ENCODE measurements at regions not wholly inside any gene's neighbourhood (a gene's known extent, or its start where the extent isn't known, plus 50 kb on each side); places are given as distances from the start of the nearest gene placed in this dataset.
"Not testable (repeated sequence)": the region's sequence is repeated elsewhere in the genome, so short reads cannot be mapped to it uniquely, and the experiment has no call there.

GRCh38 chr5:124889850-124890249 is 143.4 kb upstream of the ZNF608 start:
- POLR2A ChIA-PET, result no interaction called here
- H3K4me3 ChIP-seq (ENCODE audit: low read depth in 2 of 2, low read length in 2 of 2), result no peak overlapping the region
- H3K4me1 ChIP-seq (ENCODE audit: control insufficient read depth, insufficient read depth, low read length), result peaks cover 19% of the 10 kb centered on the region
- DNase-seq (ENCODE audit: low read depth, low spot score) (no peak), ATAC-seq (no peak)
- no TSS peak for BruUV-seq (replicated peaks)
- H3K9me3 ChIP-seq (ENCODE audit: control insufficient read depth, insufficient read depth, low read depth, low read length), result no peaks in the 10 kb centered on the region
- no peak for TF ChIP-seq TCF7L2 (IDR thresholded peaks at IDR 0.05; ENCODE audit: low read depth, low read length)
- no peak for TF ChIP-seq SIN3A (IDR thresholded peaks at IDR 0.05; ENCODE audit: borderline replicate concordance, insufficient read depth, low read depth, low read length)
- no peak for TF ChIP-seq CTCF (IDR thresholded peaks at IDR 0.05)
- no peak for TF ChIP-seq REST (IDR thresholded peaks at IDR 0.05; ENCODE audit: insufficient read depth in 1 of 2, low read depth in 2 of 2, low read length in 1 of 2)
- TF ChIP-seq POLR2AphosphoS5 (IDR thresholded peaks at IDR 0.05; ENCODE audit: low read depth, low read length), result no peak
- no peaks in the 10 kb centered on the region for H3K27me3 ChIP-seq (ENCODE audit: control insufficient read depth, insufficient read depth, low read length)
- in situ Hi-C loops (cut with HindIII; ENCODE audit: low pct_unique_long_range_greater_than_20kb, low sequenced_read_pairs) (no loop called here), intact Hi-C loops (cut with micrococcal nuclease; ENCODE audit: unreplicated experiment) (no loop called here)
- peak overlapping the region; percentile 65; the same call in 1 of the 2 replicates for H3K27ac ChIP-seq (ENCODE audit: low read length)
- CTCF ChIA-PET, result no interaction called here
- no peaks in the 10 kb centered on the region for H3K36me3 ChIP-seq (ENCODE audit: control insufficient read depth, insufficient read depth, low read length)

GRCh38 chr5:124890442-124890841 is 144.0 kb upstream of the ZNF608 start:
- in situ Hi-C loops (cut with HindIII; ENCODE audit: low pct_unique_long_range_greater_than_20kb, low sequenced_read_pairs); POLR2A ChIA-PET; H3K4me3 ChIP-seq (ENCODE audit: low read depth in 2 of 2, low read length in 2 of 2); H3K27ac ChIP-seq (ENCODE audit: low read length); DNase-seq (ENCODE audit: low read depth, low spot score); H3K27me3 ChIP-seq (ENCODE audit: control insufficient read depth, insufficient read depth, low read length); CTCF ChIA-PET; ATAC-seq; H3K9me3 ChIP-seq (ENCODE audit: control insufficient read depth, insufficient read depth, low read depth, low read length); BruUV-seq (replicated peaks); H3K36me3 ChIP-seq (ENCODE audit: control insufficient read depth, insufficient read depth, low read length); intact Hi-C loops (cut with micrococcal nuclease; ENCODE audit: unreplicated experiment): not testable (repeated sequence)
- H3K4me1 ChIP-seq (ENCODE audit: control insufficient read depth, insufficient read depth, low read length), result peaks cover 19% of the 10 kb centered on the region

- in situ Hi-C loops (cut with HindIII; ENCODE audit: low pct_unique_long_range_greater_than_20kb, low sequenced_read_pairs), result no loop called here
- Histone ChIP-seq H3K9me3 (ENCODE audit: control insufficient read depth, insufficient read depth, low read depth, low read length) (no peaks in the 10 kb centered on the region), H3K36me3 (ENCODE audit: control insufficient read depth, insufficient read depth, low read length) (no peaks in the 10 kb centered on the region), H3K27me3 (ENCODE audit: control insufficient read depth, insufficient read depth, low read length) (no peaks in the 10 kb centered on the region), H3K4me3 (ENCODE audit: low read depth in 2 of 2, low read length in 2 of 2) (no peak overlapping the region), H3K27ac (ENCODE audit: low read length) (peak overlapping the region; percentile 73; the same call in 1 of the 2 replicates), H3K4me1 (ENCODE audit: control insufficient read depth, insufficient read depth, low read length) (peaks cover 19% of the 10 kb centered on the region)
- intact Hi-C loops (cut with micrococcal nuclease; ENCODE audit: unreplicated experiment), result no loop called here
- DNase-seq (ENCODE audit: low read depth, low spot score), result no peak
- no TSS peak for BruUV-seq (replicated peaks)
- TF ChIP-seq REST (IDR thresholded peaks at IDR 0.05; ENCODE audit: insufficient read depth in 1 of 2, low read depth in 2 of 2, low read length in 1 of 2), result no peak
- no peak for TF ChIP-seq TCF7L2 (IDR thresholded peaks at IDR 0.05; ENCODE audit: low read depth, low read length)
- TF ChIP-seq SIN3A (IDR thresholded peaks at IDR 0.05; ENCODE audit: borderline replicate concordance, insufficient read depth, low read depth, low read length), result no peak
- TF ChIP-seq POLR2AphosphoS5 (IDR thresholded peaks at IDR 0.05; ENCODE audit: low read depth, low read length), result no peak
- no peak for TF ChIP-seq CTCF (IDR thresholded peaks at IDR 0.05)
- POLR2A ChIA-PET, result no interaction called here
- ATAC-seq, result no peak
- CTCF ChIA-PET, result no interaction called here
Observed at GRCh38 chr5:124891179-124891578, 144.7 kb upstream of the ZNF608 start.
